Neutrophil (primary cell): ENCODE measurements at regions not wholly inside any gene's neighbourhood (a gene's known extent, or its start where the extent isn't known, plus 50 kb on each side); places are given as distances from the start of the nearest gene placed in this dataset.

ENCODE experiments used
- H3K27ac ChIP-seq: fragments of 200-600 bp; sonication (generic); 2 replicates; pipeline ENCODE4 v1.5.1; 2016; ENCODE audit warnings: mild to moderate bottlenecking, moderate library complexity
- H3K27me3 ChIP-seq: fragments of 200-600 bp; sonication (generic); 2 replicates; pipeline ENCODE4 v1.6.0; 2016; ENCODE audit warnings: mild to moderate bottlenecking
- H3K36me3 ChIP-seq: fragments of 200-600 bp; sonication (generic); 2 replicates; pipeline ENCODE4 v1.5.1; 2017
- H3K4me1 ChIP-seq, 2 experiments: fragments of 200-600 bp in 1 of 2; sonication (generic) in 1 of 2; 1 replicate in 1 of 2; 2 replicates in 1 of 2; pipeline versions ENCODE4 v1.5.1 to v1.6.1; 2013 to 2016; ENCODE audit warnings: low read depth in 1 of 2, low read length in 1 of 2, mild to moderate bottlenecking in 1 of 2, moderate library complexity in 1 of 2; ENCODE audit not compliant: control insufficient read depth in 1 of 2, insufficient read depth in 1 of 2
- H3K4me3 ChIP-seq, 2 experiments: fragments of 200-600 bp in 1 of 2; sonication (generic) in 1 of 2; 1 replicate in 1 of 2; 2 replicates in 1 of 2; pipeline ENCODE4 v1.5.1; 2013 to 2016; ENCODE audit warnings: low read depth in 1 of 2, low read length in 1 of 2, mild to moderate bottlenecking in 1 of 2, moderate library complexity in 1 of 2
- H3K9me3 ChIP-seq: fragments of 200-600 bp; sonication (generic); 2 replicates; pipeline ENCODE4 v1.5.1; 2016
- TF ChIP-seq, protein P1 (sequence below): fragments of 200-600 bp; sonication (generic); IDR thresholded peaks from 2 replicates; pipeline ENCODE4 v1.5.1; 2016; ENCODE audit warnings: antibody characterized with exemption

DNA sequence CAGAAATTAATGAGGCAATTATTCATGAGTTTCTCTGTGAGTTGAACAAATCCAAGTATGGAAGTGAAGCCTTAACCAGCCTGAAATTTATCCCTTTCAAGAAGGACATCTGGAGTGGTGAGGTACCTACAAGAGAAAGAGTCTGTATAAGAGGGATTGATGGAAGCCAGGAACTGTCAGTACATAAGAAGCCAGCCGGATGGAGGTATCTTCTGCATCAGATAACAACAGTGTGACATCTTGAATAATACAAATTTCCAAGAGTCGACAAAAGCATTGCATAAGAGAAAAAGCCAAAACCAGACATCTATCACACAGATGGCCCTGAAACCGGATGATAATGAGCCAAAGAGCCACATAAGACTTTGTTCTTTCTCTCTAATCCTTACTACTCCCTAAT, 781.2 kb downstream of the FLRT2 start:
- H3K27me3 ChIP-seq: no peaks in the 10 kb centered on the region
- H3K27ac ChIP-seq: no peak overlapping the region
- H3K4me1 ChIP-seq: no peaks in the 10 kb centered on the region
- TF ChIP-seq, protein P1, sequence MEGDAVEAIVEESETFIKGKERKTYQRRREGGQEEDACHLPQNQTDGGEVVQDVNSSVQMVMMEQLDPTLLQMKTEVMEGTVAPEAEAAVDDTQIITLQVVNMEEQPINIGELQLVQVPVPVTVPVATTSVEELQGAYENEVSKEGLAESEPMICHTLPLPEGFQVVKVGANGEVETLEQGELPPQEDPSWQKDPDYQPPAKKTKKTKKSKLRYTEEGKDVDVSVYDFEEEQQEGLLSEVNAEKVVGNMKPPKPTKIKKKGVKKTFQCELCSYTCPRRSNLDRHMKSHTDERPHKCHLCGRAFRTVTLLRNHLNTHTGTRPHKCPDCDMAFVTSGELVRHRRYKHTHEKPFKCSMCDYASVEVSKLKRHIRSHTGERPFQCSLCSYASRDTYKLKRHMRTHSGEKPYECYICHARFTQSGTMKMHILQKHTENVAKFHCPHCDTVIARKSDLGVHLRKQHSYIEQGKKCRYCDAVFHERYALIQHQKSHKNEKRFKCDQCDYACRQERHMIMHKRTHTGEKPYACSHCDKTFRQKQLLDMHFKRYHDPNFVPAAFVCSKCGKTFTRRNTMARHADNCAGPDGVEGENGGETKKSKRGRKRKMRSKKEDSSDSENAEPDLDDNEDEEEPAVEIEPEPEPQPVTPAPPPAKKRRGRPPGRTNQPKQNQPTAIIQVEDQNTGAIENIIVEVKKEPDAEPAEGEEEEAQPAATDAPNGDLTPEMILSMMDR: no peak
- no peak overlapping the region for H3K4me3 ChIP-seq
- no peaks in the 10 kb centered on the region for H3K9me3 ChIP-seq
- H3K36me3 ChIP-seq: no peaks in the 10 kb centered on the region

DNA sequence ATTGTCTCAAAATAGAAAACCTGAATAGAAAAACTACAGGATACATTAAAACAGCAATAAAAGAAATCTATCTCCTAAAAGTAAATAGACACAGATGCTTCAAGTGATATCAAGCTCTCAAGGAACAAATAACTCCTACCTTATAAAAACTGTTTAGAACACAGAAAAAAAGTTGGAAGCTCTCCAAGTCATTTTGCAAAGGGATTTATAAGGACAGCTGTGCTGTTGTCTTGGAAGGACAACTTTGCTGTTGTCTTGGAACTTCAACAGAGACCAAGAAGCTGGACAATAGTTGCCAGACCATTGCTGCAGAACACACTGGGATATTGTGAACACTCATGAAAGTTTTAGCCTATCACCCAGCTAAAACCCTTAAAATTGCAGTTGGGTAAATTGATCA, 780.7 kb downstream of the FLRT2 start:
- H3K27me3 ChIP-seq: no peaks in the 10 kb centered on the region
- no peaks in the 10 kb centered on the region for H3K36me3 ChIP-seq
- no peak overlapping the region for H3K4me3 ChIP-seq
- TF ChIP-seq, protein P1: no peak
- no peak overlapping the region for H3K27ac ChIP-seq
- H3K4me1 ChIP-seq: no peaks in the 10 kb centered on the region
- no peaks in the 10 kb centered on the region for H3K9me3 ChIP-seq

DNA sequence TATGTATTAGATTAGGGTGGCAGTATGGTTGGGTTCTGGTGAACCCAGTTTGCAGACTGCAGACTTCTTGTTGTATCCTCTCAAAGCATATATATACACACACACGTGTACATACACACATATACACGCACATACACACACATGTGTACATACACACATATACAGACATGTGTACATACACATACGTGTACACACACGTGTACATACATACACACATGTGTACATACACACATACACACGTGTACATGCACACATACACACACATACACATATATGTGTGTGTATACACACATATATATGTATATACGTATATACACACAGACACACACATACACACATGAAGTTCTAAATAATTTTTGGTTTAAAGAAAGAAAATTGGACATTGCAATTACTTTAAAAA, 780.2 kb downstream of the FLRT2 start:
- Histone ChIP-seq H3K27me3 (no peaks in the 10 kb centered on the region), H3K4me3 (no peak overlapping the region), H3K36me3 (no peaks in the 10 kb centered on the region), H3K4me1 (no peaks in the 10 kb centered on the region), H3K9me3 (no peaks in the 10 kb centered on the region), H3K27ac (no peak overlapping the region)
- TF ChIP-seq, protein P1: no peak

DNA sequence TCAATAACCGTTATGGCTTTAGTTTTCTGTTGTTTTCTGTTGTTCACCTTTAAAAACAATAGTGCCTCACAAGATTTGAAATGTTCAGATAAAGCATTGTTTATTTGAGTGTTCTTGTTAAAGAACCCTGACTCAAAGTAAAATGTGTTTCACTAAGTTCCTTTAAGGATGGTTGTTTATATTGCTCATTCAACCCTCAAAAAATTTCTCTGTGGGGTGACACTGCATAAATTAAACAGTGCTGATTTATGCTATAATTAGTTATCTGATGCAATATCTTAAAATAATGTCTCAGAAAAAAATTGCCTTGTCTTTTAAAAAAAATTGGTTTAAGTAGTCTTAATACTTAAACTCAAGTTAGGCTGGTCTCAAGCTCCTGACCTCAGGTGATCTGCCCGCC, 775.1 kb downstream of the FLRT2 start:
- TF ChIP-seq, protein P1: no peak
- Histone ChIP-seq H3K9me3 (no peaks in the 10 kb centered on the region), H3K4me1 (no peaks in the 10 kb centered on the region), H3K27me3 (no peaks in the 10 kb centered on the region), H3K4me3 (no peak overlapping the region), H3K27ac (no peak overlapping the region), H3K36me3 (no peaks in the 10 kb centered on the region)

DNA sequence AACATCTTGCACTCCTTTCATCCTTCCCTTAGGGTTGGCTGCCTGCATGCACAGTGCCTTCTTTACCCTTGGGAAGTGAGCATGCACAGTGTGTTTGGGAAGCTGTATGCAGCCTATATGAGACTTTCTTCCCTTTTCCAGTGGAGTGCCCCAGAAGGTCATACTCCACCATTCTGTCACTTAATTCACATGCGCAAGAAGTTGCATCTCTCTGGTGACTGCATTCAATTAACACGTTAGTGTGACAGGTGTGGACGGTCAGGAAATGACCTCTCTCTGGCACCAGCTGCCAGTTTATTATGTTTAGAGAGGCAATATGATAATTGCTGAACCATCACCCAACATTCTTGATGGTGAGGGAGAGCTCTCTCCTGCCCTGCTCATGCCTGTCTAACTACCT, 770.0 kb downstream of the FLRT2 start:
- no peak overlapping the region for H3K27ac ChIP-seq
- H3K27me3 ChIP-seq: no peaks in the 10 kb centered on the region
- no peaks in the 10 kb centered on the region for H3K4me1 ChIP-seq
- no peaks in the 10 kb centered on the region for H3K36me3 ChIP-seq
- peaks cover 7% of the 10 kb centered on the region for H3K9me3 ChIP-seq
- TF ChIP-seq, protein P1: no peak
- H3K4me3 ChIP-seq: no peak overlapping the region

DNA sequence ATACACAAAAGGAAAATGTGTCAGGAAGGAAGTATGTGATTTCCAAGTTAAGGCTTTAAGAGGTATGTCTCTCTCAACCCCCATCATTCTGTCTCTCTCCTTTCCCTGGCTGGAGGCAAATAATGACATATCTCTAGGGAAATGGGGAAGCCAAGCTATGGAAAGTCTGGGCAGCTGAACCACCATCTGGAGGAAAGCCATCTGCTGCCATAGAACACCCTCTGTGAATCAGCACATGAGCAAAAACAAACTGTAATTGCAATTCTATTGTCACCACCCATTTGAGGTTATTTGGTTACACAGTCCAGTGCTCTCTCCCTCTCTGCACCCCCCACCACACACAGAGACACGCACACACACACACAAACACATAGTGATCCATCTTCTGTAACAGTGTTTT, 766.2 kb downstream of the FLRT2 start:
- Histone ChIP-seq H3K4me1 (no peaks in the 10 kb centered on the region), H3K27me3 (no peaks in the 10 kb centered on the region), H3K27ac (no peak overlapping the region), H3K36me3 (no peaks in the 10 kb centered on the region), H3K9me3 (peaks cover 7% of the 10 kb centered on the region), H3K4me3 (no peak overlapping the region)
- TF ChIP-seq, protein P1: no peak
